ENCODE measurements at regions not wholly inside any gene's neighbourhood (a gene's known extent, or its start where the extent isn't known, plus 50 kb on each side); places are given as distances from the start of the nearest gene placed in this dataset.
"Not testable (repeated sequence)": the region's sequence is repeated elsewhere in the genome, so short reads cannot be mapped to it uniquely, and the experiment has no call there.

DNA sequence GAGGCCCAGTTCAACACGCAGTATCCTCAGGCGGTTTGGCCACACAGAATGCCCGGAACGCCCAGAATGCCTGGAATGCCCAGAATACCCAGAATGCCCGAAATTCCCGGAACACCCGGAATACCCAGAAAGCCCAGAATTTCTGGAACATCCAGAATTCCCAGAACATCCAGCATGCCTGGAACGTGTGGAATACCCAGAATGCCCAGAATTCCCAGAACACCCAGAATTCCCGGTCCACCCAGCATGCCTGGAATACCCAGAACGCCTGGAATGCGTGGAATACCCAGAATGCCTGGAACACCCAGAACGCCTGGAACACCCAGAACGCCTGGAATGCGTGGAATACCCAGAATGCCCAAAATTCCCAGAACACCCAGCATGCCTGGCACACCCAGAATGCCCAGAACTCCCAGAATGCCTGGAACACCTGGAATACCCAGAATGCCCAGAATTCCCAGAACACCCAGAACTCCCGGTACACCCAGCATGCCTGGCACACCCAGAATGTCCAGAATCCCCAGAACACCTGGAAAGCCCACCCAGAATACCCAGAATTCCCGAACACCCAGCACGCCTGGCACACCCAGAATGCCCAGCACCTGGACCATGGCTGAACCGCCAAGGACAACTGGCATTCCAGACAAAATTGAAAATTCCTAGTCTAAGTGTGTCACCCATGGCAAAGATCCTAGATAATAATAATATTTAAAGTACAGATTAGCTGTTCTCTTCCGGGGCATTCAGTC, 487.4 kb upstream of the SALL3 start:
- WGBS: 94% methylated on average over 19 of the region's 19 CpGs
- DNase-seq (ENCODE audit: extremely low spot score): no peak

DNA sequence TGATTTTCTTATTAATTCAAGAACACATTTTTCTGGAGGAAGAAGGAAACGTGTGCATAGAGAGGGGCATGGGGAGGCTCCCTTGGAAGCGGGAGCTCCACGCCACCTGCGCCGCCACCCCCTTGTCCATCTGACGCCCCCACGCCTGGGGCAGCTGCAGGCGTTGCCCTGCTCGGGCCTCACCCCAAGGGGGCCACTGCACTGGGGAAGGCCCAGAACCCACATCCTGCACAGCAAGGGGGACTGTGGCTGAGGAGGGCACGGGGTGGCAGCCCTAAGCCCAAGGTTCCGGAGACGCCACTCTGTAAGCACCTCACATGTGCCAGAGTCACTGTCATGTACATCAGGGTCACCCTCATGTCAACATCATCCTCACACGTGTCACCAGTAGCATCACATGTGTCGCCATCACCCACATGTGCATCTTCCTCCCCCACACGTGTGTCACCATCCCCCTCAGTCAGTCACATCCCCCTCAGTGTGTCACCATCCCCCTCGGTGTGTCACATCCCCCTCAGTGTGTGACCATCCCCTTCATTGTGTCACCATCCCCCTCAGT, 486.7 kb upstream of the SALL3 start:
- no peak for DNase-seq (ENCODE audit: extremely low spot score)
- no peaks in the 10 kb centered on the region for H3K36me3 ChIP-seq (ENCODE audit: insufficient read depth)

More for the DNA sequence above, 487.4 kb upstream of the SALL3 start:
- Histone ChIP-seq H3K27ac (ENCODE audit: low read depth) (no peak overlapping the region), H3K36me3 (ENCODE audit: insufficient read depth) (no peaks in the 10 kb centered on the region), H3K4me3 (ENCODE audit: low read depth, low read length) (no peak overlapping the region), H3K4me1 (ENCODE audit: insufficient read depth) (no peaks in the 10 kb centered on the region)

DNA sequence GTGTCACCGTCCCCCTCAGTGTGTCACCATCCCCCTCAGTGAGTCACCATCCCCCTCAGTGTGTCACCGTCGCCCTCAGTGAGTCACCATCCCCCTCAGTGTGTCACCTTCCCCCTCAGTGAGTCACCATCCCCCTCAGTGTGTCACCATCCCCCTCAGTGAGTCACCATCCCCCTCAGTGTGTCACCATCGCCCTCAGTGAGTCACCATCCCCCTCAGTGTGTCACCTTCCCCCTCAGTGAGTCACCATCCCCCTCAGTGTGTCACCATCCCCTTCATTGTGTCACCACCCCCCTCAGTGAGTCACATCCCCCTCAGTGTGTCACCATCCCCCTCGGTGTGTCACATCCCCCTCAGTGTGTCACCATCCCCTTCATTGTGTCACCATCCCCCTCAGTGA, 486.1 kb upstream of the SALL3 start:
- H3K4me3 ChIP-seq (ENCODE audit: low read depth, low read length); H3K36me3 ChIP-seq (ENCODE audit: insufficient read depth): not testable (repeated sequence)
- 49% methylated on average over 5 of the region's 5 CpGs for WGBS

More for the DNA sequence above, 486.7 kb upstream of the SALL3 start:
- Histone ChIP-seq H3K4me3 (ENCODE audit: low read depth, low read length) (no peak overlapping the region), H3K27ac (ENCODE audit: low read depth) (no peak overlapping the region), H3K4me1 (ENCODE audit: insufficient read depth) (no peaks in the 10 kb centered on the region)
- 91% methylated on average over 16 of the region's 16 CpGs for WGBS

DNA sequence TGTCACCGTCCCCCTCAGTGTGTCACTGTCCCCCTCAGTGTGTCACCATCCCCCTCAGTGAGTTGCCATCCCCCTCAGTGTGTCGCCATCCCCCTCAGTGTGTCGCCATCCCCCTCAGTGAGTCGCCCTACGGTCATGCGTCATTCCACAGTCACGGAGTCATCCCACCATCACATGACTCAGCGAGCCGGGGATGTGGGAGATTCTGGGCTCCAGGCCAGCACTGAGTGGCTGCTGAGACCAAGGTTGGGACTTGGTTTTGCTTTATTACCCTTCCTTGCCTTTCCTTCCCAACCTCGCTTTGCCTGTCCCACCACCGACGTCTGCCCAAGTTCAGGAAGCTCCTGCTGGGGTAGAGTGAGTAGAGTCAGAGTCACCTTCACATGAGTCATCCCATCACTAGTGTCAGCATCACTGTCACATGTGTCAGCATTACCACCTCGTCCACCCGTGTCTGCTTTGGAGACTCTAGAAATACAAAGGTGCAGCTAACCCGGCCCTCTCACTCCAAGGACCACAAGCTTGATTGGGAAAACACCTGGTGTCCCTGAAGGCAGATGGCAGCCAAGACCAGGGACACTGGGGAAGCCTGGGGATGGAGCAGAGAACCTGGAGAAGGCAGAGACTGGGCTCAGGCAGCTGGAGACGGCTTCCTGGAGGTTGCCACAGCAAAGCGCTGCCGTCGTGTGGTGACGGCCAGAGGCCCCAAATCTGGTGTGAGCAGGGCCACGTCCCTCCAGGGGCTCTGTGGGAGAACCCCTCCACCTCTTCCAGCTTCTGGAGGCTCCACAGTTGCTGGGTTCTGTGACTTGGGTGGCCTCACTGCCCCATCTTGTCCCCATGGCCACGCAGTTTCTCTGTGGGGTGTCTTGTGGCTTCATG, 485.2 kb upstream of the SALL3 start:
- DNase-seq (ENCODE audit: extremely low spot score): no peak
- H3K36me3 ChIP-seq (ENCODE audit: insufficient read depth): no peaks in the 10 kb centered on the region
- no peak overlapping the region for H3K4me3 ChIP-seq (ENCODE audit: low read depth, low read length)
- H3K27ac ChIP-seq (ENCODE audit: low read depth): no peak overlapping the region
- WGBS: 69% methylated on average over 22 of the region's 22 CpGs
- H3K4me1 ChIP-seq (ENCODE audit: insufficient read depth): no peaks in the 10 kb centered on the region

More for the DNA sequence above, 486.1 kb upstream of the SALL3 start:
- not testable (repeated sequence) for H3K27ac ChIP-seq (ENCODE audit: low read depth); DNase-seq (ENCODE audit: extremely low spot score); H3K4me1 ChIP-seq (ENCODE audit: insufficient read depth)

DNA sequence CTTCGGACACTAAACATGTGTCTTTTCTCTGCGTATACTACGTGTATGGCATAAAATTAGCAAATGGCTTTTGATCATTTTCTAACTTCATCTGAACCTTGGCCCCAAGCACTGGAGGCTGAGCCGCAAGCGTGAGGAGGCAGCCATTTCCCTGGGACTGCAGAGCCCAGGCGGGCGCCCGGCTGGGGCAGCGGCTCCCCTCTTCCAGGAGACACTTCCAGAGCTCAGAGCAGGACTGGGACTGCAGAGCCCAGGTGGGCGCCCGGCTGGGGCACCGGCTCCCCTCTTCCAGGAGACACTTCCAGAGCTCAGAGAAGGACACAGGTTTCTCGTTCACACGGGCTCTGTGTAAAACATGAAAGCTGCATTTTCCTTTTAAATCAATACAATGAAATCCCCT, 484.1 kb upstream of the SALL3 start:
- 95% methylated on average over 14 of the region's 14 CpGs for WGBS
- Histone ChIP-seq H3K27ac (ENCODE audit: low read depth) (no peak overlapping the region), H3K4me1 (ENCODE audit: insufficient read depth) (no peaks in the 10 kb centered on the region), H3K36me3 (ENCODE audit: insufficient read depth) (no peaks in the 10 kb centered on the region), H3K4me3 (ENCODE audit: low read depth, low read length) (no peak overlapping the region)
- DNase-seq (ENCODE audit: extremely low spot score): no peak

DNA sequence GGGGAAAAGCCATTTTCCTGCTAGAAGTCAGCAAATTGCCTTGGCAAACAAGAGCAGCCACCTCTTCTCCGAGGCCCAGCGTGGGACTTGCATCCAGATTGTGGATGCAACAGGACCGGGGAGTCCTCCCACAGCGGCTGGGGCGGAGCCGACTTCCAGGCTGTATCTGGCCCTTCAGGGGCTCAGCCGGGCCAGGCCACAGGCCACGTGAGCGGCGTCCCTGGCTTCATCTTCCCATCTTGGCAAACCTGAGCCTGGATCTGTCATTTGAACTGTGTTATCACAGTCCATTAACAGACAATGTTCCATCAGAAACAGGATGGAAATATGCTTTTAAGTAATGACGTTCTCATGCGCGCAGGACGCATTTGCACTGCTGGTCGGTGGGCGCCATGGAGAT, 483.5 kb upstream of the SALL3 start:
- WGBS: 52% methylated on average over 16 of the region's 16 CpGs
- Histone ChIP-seq H3K36me3 (ENCODE audit: insufficient read depth) (no peaks in the 10 kb centered on the region), H3K27ac (ENCODE audit: low read depth) (no peak overlapping the region), H3K4me1 (ENCODE audit: insufficient read depth) (no peaks in the 10 kb centered on the region), H3K4me3 (ENCODE audit: low read depth, low read length) (no peak overlapping the region)
- DNase-seq (ENCODE audit: extremely low spot score): no peak

DNA sequence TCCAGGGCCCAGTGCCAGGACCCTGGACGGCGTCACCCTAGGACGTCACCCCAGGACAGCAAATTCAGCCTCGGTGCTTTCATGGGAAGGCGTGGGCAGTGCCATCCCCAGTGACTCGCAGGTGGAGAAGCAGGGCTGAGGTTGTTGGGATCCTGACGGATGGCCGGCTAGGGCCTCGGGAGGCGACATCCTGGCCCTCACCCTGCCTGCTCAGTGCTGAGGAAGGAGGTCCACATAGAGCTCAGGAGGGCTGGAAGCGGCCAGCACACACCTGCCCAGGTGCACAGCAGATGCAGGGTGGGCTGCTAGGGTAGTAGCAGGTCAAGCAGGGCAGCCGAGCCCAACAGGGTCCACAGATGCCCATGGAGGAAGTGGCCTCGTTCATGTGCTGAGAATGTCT, 482.0 kb upstream of the SALL3 start:
- DNase-seq (ENCODE audit: extremely low spot score): no peak
- H3K27ac ChIP-seq (ENCODE audit: low read depth): no peak overlapping the region
- WGBS: 76% methylated on average over 13 of the region's 13 CpGs
- no peaks in the 10 kb centered on the region for H3K4me1 ChIP-seq (ENCODE audit: insufficient read depth)
- no peak overlapping the region for H3K4me3 ChIP-seq (ENCODE audit: low read depth, low read length)
- H3K36me3 ChIP-seq (ENCODE audit: insufficient read depth): no peaks in the 10 kb centered on the region

DNA sequence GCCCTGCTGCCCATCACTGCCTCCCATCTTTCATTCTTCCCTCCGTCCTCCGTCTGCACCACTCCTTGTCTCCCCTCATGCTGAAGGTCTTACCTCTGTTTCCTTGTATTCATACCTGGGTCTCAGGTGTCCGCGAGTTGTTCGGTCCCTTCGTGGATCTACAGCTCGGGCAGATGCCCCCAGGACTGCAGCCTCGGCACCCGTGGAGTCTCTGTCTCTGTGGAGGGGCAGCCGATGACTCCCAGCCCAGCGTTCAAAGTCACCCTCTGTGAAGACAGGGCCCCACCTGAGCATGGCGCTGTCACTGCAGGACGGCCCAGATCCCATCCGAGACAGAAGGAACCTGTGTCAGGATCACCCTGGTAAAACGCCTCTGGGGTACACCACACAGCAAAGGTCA, 480.0 kb upstream of the SALL3 start:
- 95% methylated on average over 15 of the region's 15 CpGs for WGBS
- DNase-seq (ENCODE audit: extremely low spot score): no peak
- no peaks in the 10 kb centered on the region for H3K36me3 ChIP-seq (ENCODE audit: insufficient read depth)
- H3K4me3 ChIP-seq (ENCODE audit: low read depth, low read length): no peak overlapping the region
- H3K27ac ChIP-seq (ENCODE audit: low read depth): no peak overlapping the region
- H3K4me1 ChIP-seq (ENCODE audit: insufficient read depth): no peaks in the 10 kb centered on the region

DNA sequence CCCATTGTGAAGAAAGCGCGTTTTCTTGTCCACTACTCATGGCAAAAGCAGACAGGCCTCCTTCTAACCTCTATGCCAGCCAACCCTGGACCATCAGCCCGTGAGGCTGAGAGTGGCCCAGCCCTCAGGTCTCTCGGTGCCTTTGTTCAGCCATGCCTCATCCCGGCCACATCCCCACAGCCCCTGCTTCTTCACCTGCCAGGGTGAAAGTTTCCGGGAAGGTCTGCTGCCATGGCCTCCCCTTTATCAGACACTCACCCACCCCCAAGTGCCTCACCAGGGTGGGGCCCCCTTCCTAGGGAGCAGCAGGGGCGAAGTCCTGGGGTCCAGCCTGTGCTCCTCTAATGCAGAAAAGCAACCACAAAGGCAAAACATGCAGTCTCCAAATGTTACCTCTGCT, 478.4 kb upstream of the SALL3 start:
- Histone ChIP-seq H3K36me3 (ENCODE audit: insufficient read depth) (no peaks in the 10 kb centered on the region), H3K4me3 (ENCODE audit: low read depth, low read length) (no peak overlapping the region), H3K4me1 (ENCODE audit: insufficient read depth) (no peaks in the 10 kb centered on the region), H3K27ac (ENCODE audit: low read depth) (no peak overlapping the region)
- 89% methylated on average over 7 of the region's 7 CpGs for WGBS
- no peak for DNase-seq (ENCODE audit: extremely low spot score)

DNA sequence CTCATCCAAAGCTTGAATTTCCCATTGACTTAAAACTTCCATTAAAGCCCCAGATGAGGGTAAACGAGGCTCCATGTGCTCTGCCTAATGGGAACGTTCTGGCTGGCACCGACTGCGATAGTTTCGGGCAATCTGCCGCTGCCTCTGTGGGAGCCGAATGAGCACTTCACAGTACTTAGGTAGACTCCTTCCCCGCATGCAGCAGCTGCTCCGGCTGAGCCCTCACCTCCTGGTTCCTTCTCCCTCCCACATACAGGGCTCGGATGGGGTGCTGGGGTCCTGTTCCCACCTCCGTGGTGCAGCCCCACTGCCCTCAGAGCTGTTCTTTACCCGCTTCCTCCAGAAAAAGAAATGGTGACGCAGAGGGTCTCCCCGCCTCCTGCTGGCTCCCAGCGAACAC, 476.5 kb upstream of the SALL3 start:
- 97% methylated on average over 15 of the region's 15 CpGs for WGBS
- H3K27ac ChIP-seq (ENCODE audit: low read depth): no peak overlapping the region
- DNase-seq (ENCODE audit: extremely low spot score): no peak

DNA sequence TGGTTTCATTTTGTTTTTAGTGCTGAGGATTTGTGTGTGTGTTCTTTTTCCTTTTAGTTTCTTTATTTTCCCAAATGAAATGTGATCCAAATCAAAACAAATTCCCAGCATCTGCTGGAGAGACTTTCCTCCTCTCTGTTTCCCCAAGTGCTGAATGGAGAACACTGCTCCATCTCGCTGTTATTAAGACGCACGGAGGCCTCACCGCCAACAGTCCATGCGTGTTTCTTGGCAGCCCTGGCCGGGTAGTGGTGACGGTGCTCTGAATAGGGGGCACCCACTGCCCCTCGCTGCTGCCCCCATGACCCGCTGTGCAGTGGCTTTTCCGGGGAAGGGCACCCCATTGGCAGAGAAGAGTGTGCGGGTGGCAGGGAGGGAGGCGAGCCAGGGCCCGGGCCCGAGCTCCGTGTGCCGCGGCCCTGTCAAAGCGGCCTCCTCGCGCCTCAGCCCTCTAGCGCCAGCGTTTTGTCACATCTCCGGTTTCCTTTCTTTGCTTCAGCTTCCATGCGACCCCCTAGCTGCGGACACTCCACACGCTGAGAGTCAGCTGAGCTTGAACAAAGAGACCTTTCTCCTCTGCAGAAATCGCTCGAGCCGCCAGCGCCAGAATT, 473.7 kb upstream of the SALL3 start:
- no peaks in the 10 kb centered on the region for H3K4me1 ChIP-seq (ENCODE audit: insufficient read depth)
- H3K27ac ChIP-seq (ENCODE audit: low read depth): no peak overlapping the region
- no peaks in the 10 kb centered on the region for H3K36me3 ChIP-seq (ENCODE audit: insufficient read depth)
- no peak overlapping the region for H3K4me3 ChIP-seq (ENCODE audit: low read depth, low read length)
- 65% methylated on average over 30 of the region's 30 CpGs for WGBS
- no peak for DNase-seq (ENCODE audit: extremely low spot score)

More for the DNA sequence above, 476.5 kb upstream of the SALL3 start:
- Histone ChIP-seq H3K36me3 (ENCODE audit: insufficient read depth) (no peaks in the 10 kb centered on the region), H3K4me1 (ENCODE audit: insufficient read depth) (no peaks in the 10 kb centered on the region), H3K4me3 (ENCODE audit: low read depth, low read length) (no peak overlapping the region)

DNA sequence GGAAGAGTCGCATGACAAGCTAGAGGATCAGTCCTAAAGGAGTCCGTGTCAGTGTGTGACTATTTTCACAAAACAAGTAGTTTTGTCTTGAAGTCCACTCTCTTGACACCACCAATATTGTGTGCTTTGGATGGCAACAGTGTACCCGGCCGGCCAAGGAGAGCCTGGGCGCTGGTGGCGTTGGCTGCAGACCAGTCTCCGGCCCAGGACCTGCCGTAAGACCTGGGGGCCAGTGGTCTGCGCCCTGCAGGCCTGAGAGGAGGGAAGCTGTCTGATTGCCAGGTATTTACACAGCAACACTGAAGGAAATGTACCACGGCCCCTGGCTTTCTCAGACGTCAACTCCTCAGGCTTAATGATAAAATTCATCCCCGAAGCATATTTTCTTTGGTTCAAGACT, 472.4 kb upstream of the SALL3 start:
- no peaks in the 10 kb centered on the region for H3K36me3 ChIP-seq (ENCODE audit: insufficient read depth)
- no peak for DNase-seq (ENCODE audit: extremely low spot score)
- WGBS: 86% methylated on average over 12 of the region's 12 CpGs
- H3K4me3 ChIP-seq (ENCODE audit: low read depth, low read length): no peak overlapping the region
- no peak overlapping the region for H3K27ac ChIP-seq (ENCODE audit: low read depth)
- no peaks in the 10 kb centered on the region for H3K4me1 ChIP-seq (ENCODE audit: insufficient read depth)

DNA sequence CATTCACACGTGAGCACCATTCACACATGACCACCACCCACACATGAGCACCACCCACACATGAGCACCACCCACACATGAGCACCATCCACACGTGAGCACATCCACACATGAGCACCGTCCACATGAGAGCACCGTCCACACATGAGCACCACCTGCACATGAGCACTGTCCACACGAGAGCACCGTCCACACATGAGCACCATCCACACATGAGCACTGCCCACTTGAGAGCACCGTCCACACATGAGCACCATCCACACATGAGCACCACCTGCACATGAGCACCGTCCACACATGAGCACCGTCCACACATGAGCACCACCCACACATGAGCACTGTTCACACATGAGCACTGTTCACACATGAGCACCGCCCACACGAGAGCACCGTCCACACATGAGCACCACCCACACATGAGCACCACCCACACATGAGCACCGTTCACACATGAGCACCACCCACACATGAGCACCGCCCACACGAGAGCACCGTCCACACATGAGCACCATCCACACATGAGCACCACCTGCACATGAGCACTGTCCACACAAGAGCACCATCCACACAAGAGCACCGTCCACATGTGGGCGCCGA, 471.3 kb upstream of the SALL3 start:
- WGBS: 90% methylated on average over 19 of the region's 19 CpGs

More for the DNA sequence above, 471.3 kb upstream of the SALL3 start:
- not testable (repeated sequence) for H3K4me1 ChIP-seq (ENCODE audit: insufficient read depth); DNase-seq (ENCODE audit: extremely low spot score); H3K36me3 ChIP-seq (ENCODE audit: insufficient read depth); H3K4me3 ChIP-seq (ENCODE audit: low read depth, low read length); H3K27ac ChIP-seq (ENCODE audit: low read depth)
